ENCODE measurements at regions not wholly inside any gene's neighbourhood (a gene's known extent, or its start where the extent isn't known, plus 50 kb on each side); places are given as distances from the start of the nearest gene placed in this dataset.
"Not testable (repeated sequence)": the region's sequence is repeated elsewhere in the genome, so short reads cannot be mapped to it uniquely, and the experiment has no call there.

DNA sequence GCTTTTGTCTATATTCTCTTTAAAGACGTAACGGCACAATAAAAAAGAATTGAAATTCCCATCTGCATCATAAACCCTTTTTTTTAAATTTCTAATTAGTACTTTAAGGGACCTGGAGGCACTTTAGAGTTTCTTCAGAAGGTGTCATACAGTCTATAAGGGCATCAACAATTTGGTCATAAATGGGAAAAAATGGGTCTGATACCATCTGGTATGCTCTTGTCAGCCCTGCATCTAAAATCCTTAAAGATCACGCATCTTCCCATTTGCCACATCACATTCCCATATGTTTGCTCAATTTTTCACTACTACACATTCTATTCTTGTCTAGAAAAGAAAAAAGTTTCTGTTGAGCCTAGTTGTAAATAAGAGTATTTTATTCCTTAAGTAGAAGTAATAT is 53.8 kb downstream of the COX7C start:
- no peak for DNase-seq

DNA sequence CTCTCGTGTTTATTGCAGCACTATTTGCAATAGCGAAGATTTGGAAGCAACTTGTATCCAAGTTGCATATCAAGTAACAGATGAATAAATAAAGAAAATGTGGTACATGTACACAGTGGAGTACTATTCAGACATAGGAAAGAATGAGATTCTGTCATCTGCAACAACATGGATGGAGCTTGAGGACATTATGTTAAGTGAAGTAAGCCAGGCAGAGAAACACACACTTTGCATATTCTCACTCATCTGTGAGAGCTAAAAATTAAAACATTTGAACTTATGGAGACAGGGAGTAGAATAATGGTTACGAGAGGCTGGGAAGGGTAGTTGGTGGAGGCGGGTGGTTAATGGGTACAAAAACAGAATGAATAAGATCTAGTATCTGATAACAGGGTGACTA is 56.3 kb downstream of the COX7C start:
- no peak for DNase-seq

DNA sequence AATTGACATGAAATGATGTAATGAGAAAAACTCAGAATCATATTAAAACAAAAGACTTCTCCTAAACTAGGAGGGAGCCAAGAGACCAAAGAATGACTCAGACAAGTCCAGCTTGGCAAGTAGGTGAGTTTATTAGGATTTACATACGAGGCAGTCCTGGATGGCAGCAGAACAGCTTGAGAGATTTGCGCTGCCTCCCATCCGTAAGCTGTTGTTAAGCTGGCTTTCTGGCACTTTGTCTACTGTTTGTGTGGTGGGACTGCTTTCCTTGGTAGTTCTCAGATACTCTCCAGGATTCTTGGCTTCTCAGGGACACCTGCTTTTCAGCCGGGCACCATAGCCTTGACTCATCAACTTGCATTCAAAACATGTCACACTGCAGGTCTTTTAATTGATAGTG is 57.6 kb downstream of the COX7C start:
- no peak for DNase-seq

DNA sequence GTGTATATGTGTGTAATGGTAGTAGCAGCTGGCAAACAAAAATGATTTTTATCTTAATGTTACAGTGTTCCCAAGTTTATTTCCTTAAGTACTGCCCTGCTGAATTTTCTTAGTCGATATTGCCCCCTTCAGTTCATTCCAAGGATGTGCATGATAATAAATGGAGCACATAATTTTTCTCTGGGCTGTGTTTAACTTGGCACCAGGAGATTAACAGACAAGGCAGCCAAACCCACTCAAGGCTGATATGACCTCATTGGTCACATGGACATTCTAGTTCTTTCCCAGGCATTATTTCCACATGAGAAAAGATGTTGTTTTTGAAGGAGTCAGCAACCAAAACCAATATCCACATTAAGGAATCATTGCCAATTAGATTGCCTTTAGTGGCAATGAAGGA is 61.8 kb downstream of the COX7C start:
- DNase-seq: no peak

DNA sequence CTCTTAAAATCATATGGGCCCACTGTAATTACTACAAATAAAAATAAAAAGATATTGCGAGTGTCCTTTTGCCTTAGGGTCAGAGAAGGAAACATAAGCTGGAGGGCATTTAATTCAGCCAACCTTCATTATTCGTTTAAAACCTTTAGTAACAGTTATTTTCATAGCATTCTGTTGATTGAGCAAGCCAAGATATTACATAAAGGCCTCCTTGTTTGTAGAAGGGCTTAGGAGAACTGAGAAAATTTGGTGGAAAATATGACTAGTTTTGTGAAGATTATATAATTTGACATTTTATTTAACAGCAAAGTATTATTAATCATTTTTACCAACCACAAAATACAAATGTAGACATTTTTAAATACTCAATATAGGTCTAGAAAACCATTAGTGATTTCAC is 62.2 kb downstream of the COX7C start:
- no peak for DNase-seq

DNA sequence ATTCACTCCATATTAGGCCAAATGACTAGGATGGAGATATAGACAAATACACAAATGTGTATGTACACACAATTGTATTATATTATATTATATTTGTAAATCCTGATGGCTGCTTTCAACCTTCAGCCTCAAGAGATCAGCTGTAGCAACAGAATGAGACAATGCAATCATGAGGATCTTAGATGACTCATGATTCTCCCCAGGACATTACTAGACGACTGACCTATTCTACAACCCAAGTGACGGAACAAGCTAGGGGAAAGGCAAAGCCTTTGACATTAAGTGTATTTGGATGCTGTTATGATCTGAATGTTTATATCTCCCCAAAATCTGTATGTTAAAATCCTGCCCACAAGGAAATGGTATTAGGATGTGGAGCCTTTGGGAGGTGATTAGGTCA is 66.5 kb downstream of the COX7C start:
- no peak for DNase-seq

DNA sequence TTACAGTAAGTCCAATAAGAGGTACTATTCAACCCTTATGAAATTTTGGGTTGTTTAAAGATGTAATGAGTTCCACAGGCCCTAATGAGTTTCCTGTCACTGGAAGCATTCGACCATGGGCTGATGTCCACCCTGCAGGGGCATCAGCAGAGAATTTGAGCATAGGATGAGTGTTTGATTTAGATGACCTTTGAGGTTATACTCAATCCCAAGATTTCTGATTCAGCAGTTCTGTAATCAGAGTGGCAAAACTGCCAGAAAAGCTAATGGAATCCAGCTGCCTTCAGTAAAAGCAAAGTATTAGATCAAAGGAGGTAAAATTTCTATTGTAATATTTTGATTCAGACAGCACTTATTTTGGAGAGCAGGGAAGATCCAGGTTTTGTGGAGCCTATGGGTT is 68.3 kb downstream of the COX7C start:
- DNase-seq: no peak

DNA sequence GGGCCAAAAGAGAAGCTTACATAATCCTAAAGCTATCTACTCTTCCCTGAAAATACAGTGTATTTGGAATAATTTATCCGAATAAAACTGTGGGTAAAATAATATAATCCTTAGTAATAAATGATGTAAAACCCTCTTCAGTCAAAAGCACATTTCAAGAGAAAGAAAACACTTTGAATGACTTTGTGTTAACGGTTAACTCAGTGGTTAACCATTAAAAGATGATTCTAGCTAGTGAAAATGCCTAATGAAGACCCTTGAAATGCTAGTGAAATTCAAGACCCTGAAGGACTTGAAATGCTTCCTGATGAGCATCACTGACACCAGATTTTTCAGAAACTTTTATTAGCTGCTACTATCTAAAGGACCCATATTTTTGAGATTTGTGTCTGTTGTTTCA is 70.7 kb downstream of the COX7C start:
- DNase-seq: no peak

DNA sequence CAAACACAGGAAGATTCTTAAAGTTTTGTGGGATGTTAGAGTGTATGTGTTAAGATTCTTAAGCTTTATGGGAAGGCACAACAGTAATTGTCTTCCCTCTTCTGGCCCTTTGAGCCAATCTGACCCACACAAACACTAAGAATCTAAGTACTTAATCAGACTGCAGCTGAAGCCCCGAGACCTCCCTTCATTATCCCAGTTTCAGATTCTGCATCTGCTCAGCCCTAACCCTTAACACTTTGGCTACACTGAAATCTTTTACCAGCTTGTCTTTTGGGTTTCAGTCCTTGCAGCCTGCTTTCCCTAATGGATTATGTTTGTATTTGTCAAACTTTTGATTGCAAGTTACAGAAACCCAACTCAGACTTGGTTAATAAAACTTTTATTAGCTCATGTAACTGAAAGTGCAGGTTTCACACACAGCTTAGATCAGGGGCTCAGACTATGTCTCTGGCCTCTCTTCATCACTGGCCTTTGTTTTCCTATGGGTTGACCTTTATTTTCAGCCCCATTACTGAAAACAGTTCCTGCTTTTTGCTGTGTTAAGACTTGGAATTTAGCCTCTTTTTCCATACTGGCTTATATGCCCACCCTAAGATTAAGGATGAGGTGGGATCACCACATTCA is 71.5 kb downstream of the COX7C start:
- no peak for DNase-seq

DNA sequence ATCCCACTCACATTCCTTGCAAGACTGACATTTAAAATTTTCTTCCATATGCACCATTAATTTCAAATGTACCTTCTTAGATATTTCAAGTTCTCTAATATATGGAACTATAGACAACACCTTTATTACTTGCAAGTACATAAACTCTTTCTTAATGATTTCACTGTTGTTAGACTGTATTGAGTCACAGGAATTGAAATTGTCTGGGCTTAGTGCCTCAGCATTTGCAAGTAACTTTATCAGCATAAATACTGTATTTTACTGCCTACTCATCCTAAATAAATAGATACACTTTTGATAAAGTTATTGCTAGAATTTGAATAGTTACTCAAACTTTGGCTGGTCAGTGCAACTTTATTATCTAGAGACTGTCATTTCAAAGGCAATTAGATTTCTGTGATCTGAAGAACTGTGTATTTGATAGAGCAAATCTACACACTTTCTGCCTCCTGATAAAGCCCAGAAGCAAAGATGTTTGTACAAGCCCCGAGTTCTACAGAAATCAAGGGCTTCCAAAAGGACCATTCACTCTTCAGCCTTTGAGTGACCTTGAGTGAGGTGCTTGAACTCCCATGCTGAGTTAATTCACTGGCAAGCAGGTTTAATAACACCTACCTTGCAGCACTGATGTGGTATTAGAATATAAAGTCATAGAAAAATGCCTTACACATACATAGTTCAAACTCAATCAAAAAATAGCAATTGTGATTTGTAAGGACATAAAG is 91.6 kb downstream of the COX7C start:
- no peak for DNase-seq

DNA sequence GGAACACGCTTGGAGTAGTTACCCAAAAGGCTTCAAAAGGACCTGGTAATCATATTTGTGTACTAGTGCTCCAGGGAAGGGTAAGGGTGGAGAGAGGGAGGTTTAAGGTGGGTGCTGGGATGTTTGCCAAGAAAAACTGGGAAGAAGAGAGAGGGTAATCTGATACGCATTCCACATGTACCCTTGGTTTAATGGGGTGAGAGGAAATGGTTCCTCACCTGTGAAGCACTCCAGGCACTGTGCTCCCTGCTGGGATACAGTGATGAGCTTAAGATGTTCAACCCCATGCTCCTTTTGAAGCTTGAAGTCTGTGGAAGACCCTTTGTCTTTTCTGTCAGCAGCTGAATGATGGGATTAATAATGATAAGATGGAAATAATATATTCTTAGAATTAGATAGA is 98.4 kb downstream of the COX7C start:
- DNase-seq: no peak

DNA sequence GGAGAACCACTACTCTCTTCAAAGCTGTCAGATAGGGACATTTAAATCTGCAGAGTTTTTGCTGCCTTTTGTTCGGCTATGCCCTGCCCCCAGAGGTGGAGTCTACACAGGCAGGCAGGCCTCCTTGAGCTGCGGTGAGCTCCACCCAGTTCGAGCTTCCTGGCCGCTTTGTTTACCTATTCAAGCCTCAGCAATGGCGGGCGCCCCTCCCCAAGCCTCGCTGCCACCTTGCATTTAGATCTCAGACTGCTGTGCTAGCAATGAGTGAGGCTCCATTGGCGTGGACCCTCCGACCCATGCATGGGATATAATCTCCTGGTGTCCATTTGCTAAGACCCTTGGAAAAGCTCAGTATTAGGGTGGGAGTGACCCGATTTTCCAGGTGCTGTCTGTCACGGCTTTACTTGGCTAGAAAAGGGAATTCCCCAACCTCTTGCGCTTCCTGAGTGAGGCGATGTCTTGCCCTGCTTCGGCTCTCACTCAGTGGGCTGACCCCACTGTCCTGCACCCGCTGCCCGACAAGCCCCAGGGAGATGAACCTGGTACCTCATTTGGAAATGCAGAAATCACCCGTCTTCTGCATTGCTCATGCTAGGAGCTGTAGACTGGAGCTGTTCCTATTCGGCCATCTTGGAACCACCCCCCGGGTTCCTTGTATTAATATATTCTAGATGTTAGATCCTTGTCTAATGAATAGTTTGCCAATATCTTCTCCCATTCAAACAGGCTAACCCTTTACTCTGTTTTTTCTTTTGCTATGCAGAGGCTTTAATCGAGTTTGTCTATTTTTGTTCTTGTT is 113.8 kb downstream of the COX7C start:
- not testable (repeated sequence) for DNase-seq

DNA sequence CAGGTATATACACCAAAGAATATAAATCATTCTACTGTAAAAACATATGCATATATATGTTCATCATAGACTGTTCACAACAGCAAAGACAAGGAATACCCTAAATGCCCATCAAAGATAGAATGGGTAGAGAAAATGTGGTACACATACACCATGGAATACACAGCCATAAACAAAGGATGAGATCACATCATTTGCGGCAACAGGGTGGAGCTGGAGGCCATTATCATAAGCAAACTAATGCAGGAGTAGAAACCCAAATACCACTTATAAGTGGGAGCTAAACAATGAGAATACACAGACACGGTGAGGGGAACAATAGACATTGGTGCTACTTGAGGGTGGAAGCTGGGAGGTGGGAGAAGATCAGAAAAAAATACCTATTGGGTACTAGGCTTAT is 117.6 kb downstream of the COX7C start:
- DNase-seq: no peak

DNA sequence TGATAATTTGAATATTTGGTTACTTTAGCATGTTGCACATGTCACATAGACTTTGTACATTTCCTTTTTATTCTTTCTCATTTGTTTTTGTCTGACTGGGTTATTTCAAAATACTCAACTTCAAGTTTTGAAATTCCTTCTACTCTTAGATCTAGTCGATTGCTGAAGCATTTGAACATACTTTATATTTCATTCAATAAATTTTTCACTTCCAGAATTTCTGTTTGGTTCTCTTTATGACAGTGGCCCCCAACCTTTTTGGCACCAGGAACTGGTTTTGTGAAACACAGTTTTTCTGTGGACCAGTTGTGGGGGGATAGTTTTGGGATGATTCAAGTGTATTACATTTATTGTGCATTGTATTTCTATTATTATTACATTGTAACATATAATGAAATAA is 119.8 kb downstream of the COX7C start:
- DNase-seq: no peak

DNA sequence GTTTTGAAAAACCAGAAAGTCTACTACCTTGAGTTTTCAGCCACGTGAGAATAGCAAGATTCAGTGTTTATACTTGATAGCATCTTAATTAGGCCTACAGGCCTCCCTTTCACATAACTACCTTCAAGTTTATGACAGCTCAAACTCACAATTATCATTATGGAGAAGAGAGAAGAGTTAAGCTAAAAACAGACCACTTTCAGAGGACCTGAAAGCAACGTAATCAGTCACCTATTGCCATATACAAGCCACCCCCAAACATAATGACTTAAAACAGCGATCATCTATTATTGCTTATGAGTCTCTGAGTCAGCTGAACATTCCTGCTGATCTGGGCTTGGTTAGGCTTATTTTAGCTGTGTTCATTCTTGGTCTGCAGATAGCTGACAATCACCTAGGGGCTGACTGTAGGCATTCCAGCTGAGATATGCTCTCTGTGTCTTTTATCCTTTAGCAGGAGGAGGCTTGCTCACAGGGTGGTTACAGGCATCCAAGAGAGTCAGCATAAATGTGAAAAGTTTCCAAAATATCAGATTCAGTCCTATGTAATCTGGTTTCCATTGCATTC is 130.9 kb downstream of the COX7C start:
- no peak for DNase-seq

DNA sequence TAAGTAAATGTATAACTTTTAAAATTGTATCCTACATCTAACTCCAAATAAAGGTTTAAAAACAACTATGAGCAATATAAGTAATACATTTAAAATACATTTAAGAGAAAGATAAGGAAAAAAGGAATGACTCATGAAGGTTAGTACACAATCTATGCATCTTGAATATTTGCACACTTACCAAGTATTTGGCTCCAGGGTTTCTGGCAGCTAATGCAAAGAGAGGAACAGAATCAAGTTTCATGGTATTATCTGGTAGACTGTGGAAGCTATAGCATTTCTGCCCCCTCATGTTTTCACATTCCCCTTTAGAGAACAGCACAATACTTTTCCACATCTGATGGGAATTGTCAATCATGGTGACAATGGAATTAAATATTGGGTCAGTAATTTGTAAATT is 132.1 kb downstream of the COX7C start:
- no peak for DNase-seq

DNA sequence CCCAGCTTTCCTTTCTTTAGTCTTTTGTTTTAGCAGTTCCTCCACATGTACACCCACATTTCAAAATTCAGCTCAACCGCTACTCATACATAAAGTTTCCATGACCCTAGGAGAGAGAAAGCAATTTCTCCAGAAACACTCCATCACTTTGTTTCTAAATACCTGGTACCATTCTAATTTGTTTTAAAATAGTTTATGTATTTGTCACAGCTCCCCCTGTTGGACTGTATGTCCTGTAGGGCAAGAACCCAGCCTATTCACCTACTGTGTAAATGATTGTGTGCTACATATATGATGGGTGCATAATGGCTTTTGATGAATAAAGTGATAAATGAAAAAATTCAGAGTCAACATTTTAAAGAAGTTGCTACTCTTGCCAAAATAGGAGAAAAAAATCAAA is 139.1 kb downstream of the COX7C start:
- DNase-seq: no peak

DNA sequence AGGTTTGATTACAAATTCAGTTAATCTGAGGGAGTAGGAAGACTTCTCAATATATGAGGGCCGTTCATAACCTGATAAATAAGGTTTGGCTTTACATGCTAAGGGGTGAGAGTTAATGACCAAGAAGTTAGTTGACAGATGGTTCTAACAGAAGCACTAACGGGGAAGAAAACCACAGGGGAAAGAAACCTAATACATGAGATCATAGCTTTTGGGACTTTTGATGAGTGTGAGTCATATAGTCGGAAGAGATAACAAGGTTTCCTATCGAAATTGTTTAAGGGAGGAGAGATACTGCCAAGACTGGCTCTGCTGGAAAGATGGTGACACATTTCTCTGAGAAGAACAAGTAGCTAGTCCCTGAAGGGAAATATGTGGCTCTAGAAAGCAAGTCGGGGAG is 140.1 kb downstream of the COX7C start:
- DNase-seq: no peak

DNA sequence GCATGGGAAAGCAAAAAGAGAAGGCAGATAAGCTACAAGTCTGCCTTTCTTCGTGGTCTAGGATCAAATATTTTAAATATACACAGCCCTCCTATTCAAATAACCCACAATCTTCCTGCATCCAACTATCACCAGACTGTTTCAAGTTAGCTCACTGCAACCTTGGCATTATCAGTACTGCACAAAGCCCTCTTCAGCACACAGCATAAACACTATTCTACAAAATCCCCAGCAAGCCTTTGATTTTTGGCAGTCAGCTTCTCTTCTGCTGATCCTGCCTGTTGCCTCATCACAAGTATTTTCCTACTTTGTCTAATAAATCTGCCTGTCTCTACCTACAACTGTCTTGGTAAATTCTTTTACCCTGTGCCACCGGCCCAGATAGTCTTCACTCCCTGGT is 142.9 kb downstream of the COX7C start:
- DNase-seq: no peak

DNA sequence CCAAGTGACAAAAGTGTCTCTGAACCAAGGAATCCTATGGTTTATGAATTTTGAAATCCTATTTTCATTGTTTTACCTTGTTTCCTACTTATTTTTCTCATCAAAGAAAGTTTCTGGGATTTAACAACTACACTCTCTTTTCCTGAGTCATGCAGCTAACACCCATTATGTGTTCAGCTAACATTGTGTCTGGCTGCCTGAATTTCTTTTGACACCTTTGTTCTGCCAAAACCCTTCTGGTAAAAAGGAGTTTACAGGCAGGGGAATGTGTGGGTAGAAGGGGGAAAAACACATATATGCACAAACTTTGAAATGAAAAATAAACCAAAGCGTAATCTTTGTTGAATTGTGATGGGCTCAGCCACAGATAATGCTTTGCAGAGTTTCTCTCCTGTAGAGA is 146.2 kb downstream of the COX7C start:
- no peak for DNase-seq

DNA sequence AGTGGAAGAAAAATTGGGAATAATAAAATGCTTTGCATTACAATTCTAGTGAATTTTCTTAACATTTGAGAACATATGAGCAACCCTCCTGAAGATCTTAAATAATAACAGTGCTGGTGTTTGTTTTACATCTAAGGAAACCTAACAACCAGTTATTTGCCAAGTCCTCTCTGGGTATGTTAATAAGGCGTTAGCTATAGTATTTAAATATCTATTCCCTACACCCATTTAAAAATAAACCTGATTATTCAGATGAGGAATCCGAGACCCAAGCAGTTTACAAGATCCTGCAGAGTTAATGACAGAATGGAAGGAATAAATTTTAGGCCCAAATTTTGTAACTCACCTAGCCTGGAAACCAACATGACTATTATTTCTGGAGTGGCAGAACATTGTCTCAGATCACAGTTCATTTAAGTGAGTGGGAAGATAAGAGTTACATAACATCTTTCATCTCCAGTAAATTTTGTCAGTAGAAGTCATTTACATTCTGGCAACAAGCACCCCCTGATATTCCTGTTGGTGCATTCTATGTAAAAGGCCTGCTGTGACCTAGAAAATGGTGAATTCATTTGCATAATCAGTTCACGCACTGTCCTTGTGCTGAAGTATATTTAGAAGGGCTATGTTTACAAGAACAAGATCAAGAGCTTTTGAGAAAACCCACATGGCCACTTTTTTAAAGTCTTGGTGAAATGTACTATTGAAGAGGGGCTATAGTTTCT is 148.2 kb downstream of the COX7C start:
- no peak for DNase-seq

DNA sequence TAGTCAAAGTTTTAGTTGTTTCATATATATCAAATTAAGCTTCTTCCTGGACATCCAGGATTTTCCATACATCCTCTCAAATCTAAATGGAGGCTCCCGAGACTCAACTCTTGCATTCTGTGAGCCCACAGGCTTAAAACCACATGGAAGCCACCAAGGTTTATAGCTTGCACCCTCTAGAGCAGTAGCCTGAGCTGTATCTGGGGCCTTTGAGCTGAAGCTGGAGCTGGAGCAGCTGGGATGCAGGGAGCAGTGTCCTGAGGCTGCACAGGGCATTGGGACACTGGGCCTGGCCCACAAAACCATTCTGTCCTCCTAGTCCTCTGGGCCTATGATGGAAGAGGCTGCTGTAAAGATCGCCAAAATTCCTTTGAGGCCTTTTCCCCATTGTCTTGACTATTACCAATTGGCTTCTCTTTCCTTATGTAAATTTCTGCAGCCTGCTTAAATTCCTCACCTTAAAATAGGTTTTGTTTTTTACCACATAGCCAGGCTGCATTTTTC is 151.0 kb downstream of the COX7C start:
- no peak for DNase-seq

DNA sequence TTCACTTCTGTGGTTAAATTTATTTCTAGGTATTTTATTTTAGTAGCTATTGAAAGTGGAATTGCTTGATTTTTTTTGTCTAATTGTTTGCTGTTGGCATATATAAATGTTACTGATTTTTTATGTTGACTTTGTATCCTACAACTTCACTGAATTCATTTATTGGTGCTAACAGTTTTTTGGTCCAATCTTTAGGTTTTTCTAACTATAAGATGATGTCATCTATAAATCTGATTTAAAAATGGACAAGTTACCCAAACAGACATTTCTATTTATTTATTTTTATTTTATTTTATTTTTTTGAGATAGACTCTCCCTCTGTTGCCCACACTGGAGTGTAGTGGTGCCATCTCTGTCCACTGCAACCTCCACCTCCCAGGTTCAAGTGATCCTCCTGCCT is 162.3 kb downstream of the COX7C start:
- DNase-seq: no peak

Data from stimulated activated CD4-positive, alpha-beta T cell treated with anti-CD3 and anti-CD28 coated beads, Interleukin-2, amount 100 ng/mL, for 48 hours (primary cell).